HCT116 (cell line): ENCODE measurements at regions not wholly inside any gene's neighbourhood (a gene's known extent, or its start where the extent isn't known, plus 50 kb on each side); places are given as distances from the start of the nearest gene placed in this dataset.

Experiments used
- ATAC-seq: fragments of 200-7000 bp; cut with Tn5 transposase; 2 replicates; pipeline ENCODE4 v1.9.1; 2020; ENCODE audit warnings: mild to moderate bottlenecking, moderate library complexity
- BruUV-seq: library from RNA; stranded (reverse); fragments of 400-500 nt; replicated peaks from 2 replicates; lab custom pipeline; 2021; lab: Mats Ljungman, UMichigan
- CTCF ChIA-PET: fragments of 300-600 bp; sonication (Branson Sonifier 250); formaldehyde crosslinking; loops from one replicate; lab custom pipeline; 2021; ENCODE audit warnings: antibody characterized with exemption; lab: Charles Lee
- POLR2A ChIA-PET: fragments of 300-600, 350-600 bp; sonication (Branson Sonifier 250); formaldehyde crosslinking; loops from one replicate; lab custom pipeline; 2021; ENCODE audit warnings: antibody characterized with exemption; lab: Charles Lee
- RAD21 ChIA-PET, 2 experiments: fragments of 300-600 bp; sonication (Branson Sonifier 250); formaldehyde crosslinking; loops; one replicate each; lab custom pipeline; 2023; ENCODE audit warnings: low total read pairs in 2 of 2; ENCODE audit not compliant: uncharacterized antibody in 2 of 2, unreplicated experiment in 2 of 2, low non-redundant PET in 1 of 2; lab: Charles Lee
- DNase-seq: peaks from one replicate; pipeline ENCODE4 v3.0.0-alpha.2; 2010; ENCODE audit warnings: low read depth, low spot score
- H2AFZ ChIP-seq: fragments of 200-600 bp; shearing (Covaris generic), sonication (generic); 2 replicates; pipeline ENCODE4 v1.6.1; 2017; ENCODE audit warnings: low read depth, mixed run types, mixed read lengths, antibody characterized with exemption, low read length; ENCODE audit not compliant: poor library complexity, severe bottlenecking
- H3K27ac ChIP-seq: 2 replicates; pipeline ENCODE4 v1.5.1; 2012; ENCODE audit warnings: low read depth, low read length
- H3K27me3 ChIP-seq: fragments of 200-600 bp; sonication (generic); 2 replicates; pipeline ENCODE4 v1.6.1; 2016; ENCODE audit warnings: mixed run types, low read length, mixed read lengths; ENCODE audit not compliant: insufficient read depth
- H3K36me3 ChIP-seq, 2 experiments: fragments of 200-500 bp in 1 of 2; fragments of 200-600 bp in 1 of 2; sonication (Bioruptor generic) in 1 of 2; sonication (generic) in 1 of 2; 2 replicates each; pipeline versions ENCODE4 v1.5.1 to v1.6.1; 2014 to 2016; ENCODE audit warnings: low read length in 2 of 2, inconsistent platforms in 1 of 2, mixed read lengths in 1 of 2, mixed run types in 1 of 2; ENCODE audit not compliant: insufficient read depth in 2 of 2, control insufficient read depth in 1 of 2
- H3K4me1 ChIP-seq, 2 experiments: fragments of 200-600 bp in 1 of 2; sonication (generic) in 1 of 2; 2 replicates each; pipeline versions ENCODE4 v1.5.1 to v1.6.1; 2012 to 2017; ENCODE audit warnings: low read length in 2 of 2, inconsistent platforms in 1 of 2, mild to moderate bottlenecking in 1 of 2, mixed read lengths in 1 of 2, mixed run types in 1 of 2, moderate library complexity in 1 of 2; ENCODE audit not compliant: insufficient read depth in 2 of 2, control insufficient read depth in 1 of 2
- H3K4me2 ChIP-seq: fragments of 200-600 bp; sonication (generic); 2 replicates; pipeline ENCODE4 v1.6.1; 2017; ENCODE audit warnings: mixed run types, low read length, mixed read lengths
- H3K4me3 ChIP-seq, 2 experiments: fragments of 200-600 bp in 1 of 2; sonication (generic) in 1 of 2; replicated peaks in 1 of 2; 2 replicates each; pipeline ENCODE4 v1.5.1; 2011 to 2016; ENCODE audit warnings: low read length in 2 of 2, control low read depth in 1 of 2, low read depth in 1 of 2, mild to moderate bottlenecking in 1 of 2, mixed read lengths in 1 of 2, mixed run types in 1 of 2
- H3K79me2 ChIP-seq: fragments of 200-600 bp; sonication (generic); 2 replicates; pipeline ENCODE4 v1.6.1; 2017; ENCODE audit warnings: mild to moderate bottlenecking, mixed run types, low read length, moderate library complexity, mixed read lengths; ENCODE audit not compliant: insufficient read depth
- H3K9ac ChIP-seq: fragments of 200-600 bp; sonication (generic); 2 replicates; pipeline ENCODE4 v1.6.1; 2016; ENCODE audit warnings: low read length, mixed read lengths
- H3K9me2 ChIP-seq: fragments of 200-600 bp; sonication (generic), shearing (Covaris generic); 2 replicates; pipeline ENCODE4 v1.6.1; 2017; ENCODE audit warnings: mixed run types, mild to moderate bottlenecking, moderate library complexity; ENCODE audit not compliant: insufficient read depth
- H3K9me3 ChIP-seq, 2 experiments: fragments of 200-500 bp in 1 of 2; fragments of 200-600 bp in 1 of 2; sonication (Bioruptor generic) in 1 of 2; sonication (generic) in 1 of 2; 2 replicates each; pipeline ENCODE4 v1.6.1; 2014 to 2017; ENCODE audit warnings: low read length in 2 of 2, mixed read lengths in 2 of 2, inconsistent platforms in 1 of 2, low read depth in 1 of 2, mild to moderate bottlenecking in 1 of 2, mixed run types in 1 of 2, moderate library complexity in 1 of 2; ENCODE audit not compliant: control insufficient read depth in 1 of 2, insufficient read depth in 1 of 2
- H4K20me1 ChIP-seq: fragments of 200-600 bp; sonication (generic), shearing (Covaris generic); 2 replicates; pipeline ENCODE4 v1.6.1; 2017; ENCODE audit warnings: mixed run types, mild to moderate bottlenecking, moderate library complexity; ENCODE audit not compliant: insufficient read depth
- CBX3 ChIP-seq: IDR thresholded peaks from 2 replicates; pipeline ENCODE4 v1.6.1; 2012; ENCODE audit warnings: low read depth
- CEBPB ChIP-seq: IDR thresholded peaks from 2 replicates; pipeline ENCODE4 v1.6.1; 2012; ENCODE audit warnings: low read depth
- EGR1 ChIP-seq: IDR thresholded peaks from 2 replicates; pipeline ENCODE4 v1.6.1; 2012; ENCODE audit warnings: low read depth
- ELF1 ChIP-seq: IDR thresholded peaks from 2 replicates; pipeline ENCODE4 v1.6.1; 2012; ENCODE audit warnings: low read depth, borderline replicate concordance
- EZH2 ChIP-seq: fragments of 200-600 bp; sonication (generic); IDR thresholded peaks from 2 replicates; pipeline ENCODE4 v1.6.1; 2017; ENCODE audit warnings: antibody characterized with exemption, mixed run types
- JUND ChIP-seq: IDR thresholded peaks from 2 replicates; pipeline ENCODE4 v1.6.1; 2012
- POLR2A ChIP-seq: IDR thresholded peaks from 2 replicates; pipeline ENCODE4 v1.7.0; 2011; ENCODE audit warnings: borderline replicate concordance; ENCODE audit not compliant: insufficient read depth, insufficient read length; ENCODE audit errors: extremely low read depth
- POLR2AphosphoS5 ChIP-seq: IDR thresholded peaks from 2 replicates; pipeline ENCODE4 v1.6.1; 2011; ENCODE audit warnings: mild to moderate bottlenecking, low read depth, low read length, moderate library complexity
- RAD21 ChIP-seq: IDR thresholded peaks from 2 replicates; pipeline ENCODE4 v1.6.1; 2012; ENCODE audit warnings: low read depth, mild to moderate bottlenecking
- SP1 ChIP-seq: IDR thresholded peaks from 2 replicates; pipeline ENCODE4 v1.6.1; 2012; ENCODE audit warnings: low read depth
- SRF ChIP-seq: IDR thresholded peaks from 2 replicates; pipeline ENCODE4 v1.6.1; 2012; ENCODE audit warnings: low read depth
- ZFX ChIP-seq: fragments of 450-650 bp; IDR thresholded peaks from 2 replicates; pipeline ENCODE4 v1.6.1; 2017
- intact Hi-C: fragments of 100-400 bp; cut with micrococcal nuclease; formaldehyde crosslinking; loops from 2 replicates; pipeline ENCODE4 v1.10.0; 2022
- TF ChIP-seq, protein P1 (sequence below): IDR thresholded peaks from 2 replicates; pipeline ENCODE4 v1.6.1; 2011; ENCODE audit warnings: mild to moderate bottlenecking, low read length, moderate library complexity; ENCODE audit not compliant: insufficient replicate concordance; ENCODE audit errors: extremely low read depth
- TF ChIP-seq, protein P2 (sequence below): IDR thresholded peaks from 2 replicates; pipeline ENCODE4 v1.6.1; 2012; ENCODE audit warnings: low read depth
- TF ChIP-seq, protein P3 (sequence below): IDR thresholded peaks from 2 replicates; pipeline ENCODE4 v1.6.1; 2012
- TF ChIP-seq, protein P4 (sequence below): IDR thresholded peaks from 2 replicates; pipeline ENCODE4 v1.6.1; 2012

DNA sequence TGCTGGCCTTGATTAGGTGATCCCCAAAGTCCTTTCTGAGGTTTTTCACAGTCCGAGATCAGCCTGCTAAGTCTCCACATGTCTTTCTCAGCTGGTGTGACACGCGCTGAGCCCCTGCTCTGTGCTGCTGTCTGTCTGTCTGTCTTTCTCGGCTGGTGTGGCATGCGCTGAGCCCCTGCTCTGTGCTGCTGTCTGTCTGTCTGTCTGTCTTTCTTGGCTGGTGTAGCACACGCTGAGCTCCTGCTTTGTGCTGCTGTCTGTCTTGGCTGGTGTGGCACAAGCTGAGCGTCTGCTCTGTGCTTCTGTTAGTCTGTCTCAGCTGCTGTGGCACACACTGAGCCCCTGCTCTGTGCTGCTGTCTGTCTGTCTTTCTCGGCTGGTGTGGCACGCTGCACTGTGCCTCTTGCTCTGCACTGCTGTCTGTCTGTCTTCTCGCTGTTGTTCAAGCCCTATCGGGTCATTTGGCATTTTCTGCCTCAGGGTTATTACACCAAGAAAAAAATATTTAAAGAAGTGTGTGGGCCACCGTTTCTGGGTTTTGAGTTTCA lies 217.3 kb upstream of the SHH start:
- BruUV-seq: no TSS peak
- POLR2A ChIA-PET: no interaction called here
- CTCF ChIA-PET: no interaction called here

DNA sequence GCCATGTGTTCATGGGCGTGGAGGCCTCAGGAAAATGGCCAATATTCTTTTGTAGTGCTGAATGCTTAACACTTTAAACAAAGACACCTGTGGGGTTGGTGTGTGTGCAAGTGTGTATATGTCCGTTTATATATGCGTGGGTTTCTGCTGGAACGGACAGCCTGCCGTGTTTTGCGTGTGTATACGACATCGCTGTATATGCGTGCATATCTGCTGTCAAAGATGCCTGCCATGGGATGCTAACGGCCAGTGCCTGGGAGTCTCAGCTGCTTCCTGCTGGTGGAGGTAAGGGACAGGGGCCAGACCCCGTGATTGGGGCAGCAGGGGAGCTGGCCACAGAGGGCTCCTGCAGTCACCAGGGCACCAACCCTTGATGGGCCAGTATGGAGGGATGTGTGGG lies 216.3 kb upstream of the SHH start:
- intact Hi-C loops: no loop called here
- ChIA-PET RAD21 (no interaction called here), POLR2A (no interaction called here), CTCF (no interaction called here)
- no peak for ATAC-seq
- no peak for DNase-seq
- TF ChIP-seq ZFX: no peak
- TF ChIP-seq ELF1: no peak
- TF ChIP-seq CBX3: no peak
- TF ChIP-seq CEBPB: no peak
- no peak for TF ChIP-seq EZH2
- no peak for TF ChIP-seq EGR1
- TF ChIP-seq POLR2AphosphoS5: no peak
- no peak for TF ChIP-seq POLR2A
- TF ChIP-seq, protein P1, sequence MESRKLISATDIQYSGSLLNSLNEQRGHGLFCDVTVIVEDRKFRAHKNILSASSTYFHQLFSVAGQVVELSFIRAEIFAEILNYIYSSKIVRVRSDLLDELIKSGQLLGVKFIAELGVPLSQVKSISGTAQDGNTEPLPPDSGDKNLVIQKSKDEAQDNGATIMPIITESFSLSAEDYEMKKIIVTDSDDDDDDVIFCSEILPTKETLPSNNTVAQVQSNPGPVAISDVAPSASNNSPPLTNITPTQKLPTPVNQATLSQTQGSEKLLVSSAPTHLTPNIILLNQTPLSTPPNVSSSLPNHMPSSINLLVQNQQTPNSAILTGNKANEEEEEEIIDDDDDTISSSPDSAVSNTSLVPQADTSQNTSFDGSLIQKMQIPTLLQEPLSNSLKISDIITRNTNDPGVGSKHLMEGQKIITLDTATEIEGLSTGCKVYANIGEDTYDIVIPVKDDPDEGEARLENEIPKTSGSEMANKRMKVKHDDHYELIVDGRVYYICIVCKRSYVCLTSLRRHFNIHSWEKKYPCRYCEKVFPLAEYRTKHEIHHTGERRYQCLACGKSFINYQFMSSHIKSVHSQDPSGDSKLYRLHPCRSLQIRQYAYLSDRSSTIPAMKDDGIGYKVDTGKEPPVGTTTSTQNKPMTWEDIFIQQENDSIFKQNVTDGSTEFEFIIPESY: no peak
- TF ChIP-seq JUND: no peak
- no peak for TF ChIP-seq SRF
- TF ChIP-seq, protein P2, sequence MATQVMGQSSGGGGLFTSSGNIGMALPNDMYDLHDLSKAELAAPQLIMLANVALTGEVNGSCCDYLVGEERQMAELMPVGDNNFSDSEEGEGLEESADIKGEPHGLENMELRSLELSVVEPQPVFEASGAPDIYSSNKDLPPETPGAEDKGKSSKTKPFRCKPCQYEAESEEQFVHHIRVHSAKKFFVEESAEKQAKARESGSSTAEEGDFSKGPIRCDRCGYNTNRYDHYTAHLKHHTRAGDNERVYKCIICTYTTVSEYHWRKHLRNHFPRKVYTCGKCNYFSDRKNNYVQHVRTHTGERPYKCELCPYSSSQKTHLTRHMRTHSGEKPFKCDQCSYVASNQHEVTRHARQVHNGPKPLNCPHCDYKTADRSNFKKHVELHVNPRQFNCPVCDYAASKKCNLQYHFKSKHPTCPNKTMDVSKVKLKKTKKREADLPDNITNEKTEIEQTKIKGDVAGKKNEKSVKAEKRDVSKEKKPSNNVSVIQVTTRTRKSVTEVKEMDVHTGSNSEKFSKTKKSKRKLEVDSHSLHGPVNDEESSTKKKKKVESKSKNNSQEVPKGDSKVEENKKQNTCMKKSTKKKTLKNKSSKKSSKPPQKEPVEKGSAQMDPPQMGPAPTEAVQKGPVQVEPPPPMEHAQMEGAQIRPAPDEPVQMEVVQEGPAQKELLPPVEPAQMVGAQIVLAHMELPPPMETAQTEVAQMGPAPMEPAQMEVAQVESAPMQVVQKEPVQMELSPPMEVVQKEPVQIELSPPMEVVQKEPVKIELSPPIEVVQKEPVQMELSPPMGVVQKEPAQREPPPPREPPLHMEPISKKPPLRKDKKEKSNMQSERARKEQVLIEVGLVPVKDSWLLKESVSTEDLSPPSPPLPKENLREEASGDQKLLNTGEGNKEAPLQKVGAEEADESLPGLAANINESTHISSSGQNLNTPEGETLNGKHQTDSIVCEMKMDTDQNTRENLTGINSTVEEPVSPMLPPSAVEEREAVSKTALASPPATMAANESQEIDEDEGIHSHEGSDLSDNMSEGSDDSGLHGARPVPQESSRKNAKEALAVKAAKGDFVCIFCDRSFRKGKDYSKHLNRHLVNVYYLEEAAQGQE: no peak
- no peak for TF ChIP-seq RAD21
- BruUV-seq: no TSS peak
- Histone ChIP-seq H3K4me2 (no peak overlapping the region), H3K36me3 (no peaks in the 10 kb centered on the region), H3K9ac (no peak overlapping the region), H3K9me3 (no peaks in the 10 kb centered on the region), H4K20me1 (no peaks in the 10 kb centered on the region), H3K4me1 (no peaks in the 10 kb centered on the region), H3K79me2 (no peaks in the 10 kb centered on the region), H3K4me3 (no peak overlapping the region), H3K27ac (no peak overlapping the region), H2AFZ (no peak overlapping the region), H3K27me3 (no peaks in the 10 kb centered on the region), H3K9me2 (no peaks in the 10 kb centered on the region)

More for the DNA sequence above, 217.3 kb upstream of the SHH start:
- Histone ChIP-seq H2AFZ (no peak overlapping the region), H4K20me1 (no peaks in the 10 kb centered on the region), H3K79me2 (no peaks in the 10 kb centered on the region), H3K4me2 (no peak overlapping the region)
- no peak for ATAC-seq
- no peak for DNase-seq
- TF ChIP-seq CEBPB (no peak), POLR2AphosphoS5 (no peak), ZFX (no peak), EZH2 (no peak), CBX3 (no peak), JUND (no peak), SP1 (no peak)
- TF ChIP-seq, protein P3, sequence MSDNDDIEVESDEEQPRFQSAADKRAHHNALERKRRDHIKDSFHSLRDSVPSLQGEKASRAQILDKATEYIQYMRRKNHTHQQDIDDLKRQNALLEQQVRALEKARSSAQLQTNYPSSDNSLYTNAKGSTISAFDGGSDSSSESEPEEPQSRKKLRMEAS: no peak
- TF ChIP-seq, protein P4, sequence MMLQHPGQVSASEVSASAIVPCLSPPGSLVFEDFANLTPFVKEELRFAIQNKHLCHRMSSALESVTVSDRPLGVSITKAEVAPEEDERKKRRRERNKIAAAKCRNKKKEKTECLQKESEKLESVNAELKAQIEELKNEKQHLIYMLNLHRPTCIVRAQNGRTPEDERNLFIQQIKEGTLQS: no peak
- TF ChIP-seq, all 23 proteins: peak for 0
- Histone ChIP-seq H3K4me1 (no peaks in the 10 kb centered on the region), H3K9ac (no peak overlapping the region), H3K36me3 (no peaks in the 10 kb centered on the region), H3K9me3 (no peaks in the 10 kb centered on the region), H3K27me3 (no peaks in the 10 kb centered on the region), H3K4me3 (no peak overlapping the region), H3K27ac (no peak overlapping the region), H3K9me2 (no peaks in the 10 kb centered on the region)
- RAD21 ChIA-PET: no interaction called here
- intact Hi-C loops: no loop called here
